GM10248 (cell line): ENCODE measurements at regions not wholly inside any gene's neighbourhood (a gene's known extent, or its start where the extent isn't known, plus 50 kb on each side); places are given as distances from the start of the nearest gene placed in this dataset.
"Not testable (repeated sequence)": the region's sequence is repeated elsewhere in the genome, so short reads cannot be mapped to it uniquely, and the experiment has no call there.

ENCODE experiments used
- CTCF ChIA-PET: fragments of 300-600 bp; sonication (Branson Sonifier 250); formaldehyde crosslinking; extraction: SDS; loops from one replicate; lab custom pipeline; 2021; ENCODE audit warnings: antibody characterized with exemption; lab: Yijun Ruan, JAX
- POLR2A ChIA-PET: fragments of 350-650 bp; sonication (Branson Sonifier 250); formaldehyde crosslinking; extraction: SDS; loops from one replicate; lab custom pipeline; 2020; ENCODE audit warnings: antibody characterized with exemption; lab: Yijun Ruan, JAX
- DNase-seq: peaks from one replicate; pipeline ENCODE4 v3.0.0; 2012; ENCODE audit errors: extremely low spot score
- TF ChIP-seq, protein P1 (sequence below): IDR thresholded peaks from 2 replicates; pipeline ENCODE4 v1.5.1; 2012; ENCODE audit warnings: mild to moderate bottlenecking, low read depth; ENCODE audit errors: extremely low read depth, missing control alignments, control extremely low read depth

DNA sequence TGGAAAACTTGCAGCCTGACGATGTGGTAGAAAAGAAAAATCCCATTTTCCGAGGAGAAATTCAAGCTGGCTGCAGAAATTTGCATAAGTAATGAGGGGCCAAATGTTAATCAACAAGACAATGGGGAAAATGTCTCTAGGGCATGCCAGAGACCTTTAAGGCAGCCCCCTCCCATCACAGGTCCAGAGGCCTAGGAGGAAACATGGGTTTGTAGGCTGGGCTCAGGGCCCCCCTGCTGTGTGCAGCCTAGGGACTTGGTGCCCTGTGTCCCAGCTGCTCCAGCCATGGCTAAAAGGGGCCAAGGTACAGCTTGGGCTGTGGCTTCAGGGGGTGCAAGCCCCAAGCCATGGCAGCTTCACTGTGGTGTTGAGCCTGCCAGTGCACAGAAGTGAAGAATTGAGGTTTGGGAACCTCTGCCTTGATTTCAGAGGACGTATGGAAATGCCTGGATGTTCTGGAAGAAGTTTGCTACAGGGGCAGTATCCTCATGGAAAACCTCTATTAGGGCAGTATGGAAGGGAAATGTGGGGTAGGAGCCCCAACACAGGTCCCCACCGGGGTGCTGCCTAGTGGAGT is 75.9 kb upstream of the CADPS start:
- TF ChIP-seq, protein P1, sequence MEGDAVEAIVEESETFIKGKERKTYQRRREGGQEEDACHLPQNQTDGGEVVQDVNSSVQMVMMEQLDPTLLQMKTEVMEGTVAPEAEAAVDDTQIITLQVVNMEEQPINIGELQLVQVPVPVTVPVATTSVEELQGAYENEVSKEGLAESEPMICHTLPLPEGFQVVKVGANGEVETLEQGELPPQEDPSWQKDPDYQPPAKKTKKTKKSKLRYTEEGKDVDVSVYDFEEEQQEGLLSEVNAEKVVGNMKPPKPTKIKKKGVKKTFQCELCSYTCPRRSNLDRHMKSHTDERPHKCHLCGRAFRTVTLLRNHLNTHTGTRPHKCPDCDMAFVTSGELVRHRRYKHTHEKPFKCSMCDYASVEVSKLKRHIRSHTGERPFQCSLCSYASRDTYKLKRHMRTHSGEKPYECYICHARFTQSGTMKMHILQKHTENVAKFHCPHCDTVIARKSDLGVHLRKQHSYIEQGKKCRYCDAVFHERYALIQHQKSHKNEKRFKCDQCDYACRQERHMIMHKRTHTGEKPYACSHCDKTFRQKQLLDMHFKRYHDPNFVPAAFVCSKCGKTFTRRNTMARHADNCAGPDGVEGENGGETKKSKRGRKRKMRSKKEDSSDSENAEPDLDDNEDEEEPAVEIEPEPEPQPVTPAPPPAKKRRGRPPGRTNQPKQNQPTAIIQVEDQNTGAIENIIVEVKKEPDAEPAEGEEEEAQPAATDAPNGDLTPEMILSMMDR = no peak
- DNase-seq = no peak
- POLR2A ChIA-PET = no interaction called here
- CTCF ChIA-PET = no interaction called here

DNA sequence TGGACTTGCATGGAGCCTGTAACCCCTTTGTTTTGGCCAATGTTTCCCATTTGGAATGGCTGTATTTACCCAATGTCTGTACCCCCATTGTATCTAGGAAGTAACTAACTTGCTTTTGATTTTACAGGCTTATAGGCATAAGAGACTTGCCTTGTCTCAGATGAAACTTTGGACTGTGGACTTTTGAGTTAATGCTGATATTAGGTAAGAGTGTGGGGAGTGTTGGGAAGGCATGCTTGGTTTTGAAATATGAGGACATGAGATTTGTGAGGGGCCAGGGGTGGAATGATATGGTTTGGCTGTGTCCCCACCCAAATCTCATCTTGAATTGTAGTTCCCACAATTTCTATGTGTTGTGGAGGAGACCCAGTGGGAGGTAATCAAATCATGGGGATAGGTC is 76.7 kb upstream of the CADPS start:
- CTCF ChIA-PET, DNase-seq, POLR2A ChIA-PET: not testable (repeated sequence)

DNA sequence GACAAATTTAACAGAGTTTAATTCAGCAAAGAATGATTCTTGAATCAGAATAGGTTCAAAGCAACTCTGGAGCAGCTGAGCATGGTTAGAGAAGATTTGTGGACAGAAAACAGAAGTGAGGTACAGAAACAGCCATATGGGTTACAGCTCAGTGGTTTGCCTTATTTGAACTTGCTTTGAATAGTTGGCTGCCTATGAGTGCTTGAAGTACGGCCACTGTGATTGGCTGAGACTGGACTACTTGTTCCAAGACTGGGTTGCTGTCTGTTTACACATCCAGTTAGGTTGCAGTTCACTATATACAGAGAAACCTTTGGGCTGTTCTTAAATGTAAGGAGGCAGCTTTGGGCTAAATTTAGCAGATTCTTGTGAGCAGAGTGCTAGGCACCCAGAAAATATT is 79.4 kb upstream of the CADPS start:
- TF ChIP-seq, protein P1 = no peak
- CTCF ChIA-PET = interaction anchor here (0.7 to 1.3 kb wide), 3 partner anchors 15 to 21 kb away, joined by 3 read pairs; no protein-coding TSS in a partner anchor
- no peak for DNase-seq
- POLR2A ChIA-PET = no interaction called here

DNA sequence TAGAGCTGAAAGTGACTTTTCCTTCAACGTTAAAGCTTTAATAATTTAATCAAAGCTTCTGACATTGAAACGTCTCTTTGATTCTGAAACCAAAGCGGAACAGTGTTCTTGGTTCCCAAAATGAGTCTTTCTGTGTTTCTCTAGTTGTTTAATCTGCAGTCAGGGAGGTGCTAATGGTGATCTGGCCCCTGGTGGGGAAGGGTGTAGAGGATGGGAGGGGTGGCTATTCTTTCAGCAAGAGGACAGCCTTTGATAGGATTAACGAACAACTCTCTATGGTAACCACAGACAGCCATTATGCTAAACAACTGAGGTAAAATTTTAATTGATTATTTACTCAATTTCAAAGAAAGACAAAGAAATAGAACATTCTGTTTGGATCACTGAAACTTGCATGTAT is 79.9 kb upstream of the CADPS start:
- TF ChIP-seq, protein P1 = no peak
- DNase-seq = no peak
- POLR2A ChIA-PET = no interaction called here
- CTCF ChIA-PET = interaction anchor here (0.7 kb wide), 1 partner anchor 16 kb away, joined by 3 read pairs; no protein-coding TSS in a partner anchor

DNA sequence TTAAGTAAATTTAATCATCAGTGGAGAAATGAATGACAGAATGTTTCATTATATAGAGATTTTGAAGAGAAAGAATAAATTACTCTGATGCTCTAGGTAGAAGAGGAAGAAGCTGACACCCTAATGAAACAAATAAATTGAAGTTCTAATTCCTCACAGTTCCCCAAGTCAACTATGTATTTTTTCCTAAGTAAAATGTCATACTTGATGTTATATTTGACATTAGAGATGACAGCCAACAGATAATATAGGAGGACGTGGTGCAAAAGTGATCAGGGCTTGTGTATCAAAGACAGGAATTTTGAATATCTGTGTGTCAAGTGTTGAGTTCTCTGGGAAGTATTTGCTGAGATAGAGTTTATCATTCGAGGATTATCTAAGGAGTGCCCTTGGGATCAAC is 81.2 kb upstream of the CADPS start:
- TF ChIP-seq, protein P1 = no peak
- ChIA-PET POLR2A (no interaction called here), CTCF (no interaction called here)
- DNase-seq = no peak

DNA sequence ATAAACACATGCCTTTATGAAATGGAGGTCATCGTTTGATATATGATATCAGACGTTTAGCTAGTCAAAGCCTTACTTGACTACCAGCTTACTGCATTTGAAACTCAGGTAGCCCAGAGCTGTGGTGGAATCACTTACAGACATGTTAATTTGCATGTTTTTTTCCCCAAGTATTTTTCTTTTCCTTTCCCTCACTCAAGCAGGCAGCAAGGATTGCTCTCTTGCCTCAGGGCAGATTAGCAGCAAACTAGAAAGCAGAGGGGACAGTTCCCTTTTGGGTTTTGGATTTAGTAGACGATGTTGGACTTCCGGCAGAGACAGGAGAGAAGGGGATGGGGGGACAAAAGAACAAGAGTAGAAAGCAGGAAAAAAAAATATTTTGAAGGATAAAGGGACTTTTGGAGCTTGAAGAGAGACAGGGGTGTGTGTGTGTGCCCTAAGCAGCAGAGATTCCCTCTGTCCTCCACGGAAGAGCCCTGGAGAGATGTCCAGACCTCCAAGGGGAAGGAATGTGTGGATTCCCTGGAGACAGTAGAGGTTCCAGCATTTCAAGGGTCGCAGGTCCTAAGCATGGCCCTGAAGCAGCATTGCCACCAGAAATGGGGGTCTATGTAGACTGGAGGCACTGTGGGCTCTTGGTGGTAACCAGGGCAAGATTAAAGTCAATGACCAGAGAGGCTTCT is 86.8 kb upstream of the CADPS start:
- TF ChIP-seq, protein P1 = no peak
- ChIA-PET POLR2A (no interaction called here), CTCF (no interaction called here)
- no peak for DNase-seq

DNA sequence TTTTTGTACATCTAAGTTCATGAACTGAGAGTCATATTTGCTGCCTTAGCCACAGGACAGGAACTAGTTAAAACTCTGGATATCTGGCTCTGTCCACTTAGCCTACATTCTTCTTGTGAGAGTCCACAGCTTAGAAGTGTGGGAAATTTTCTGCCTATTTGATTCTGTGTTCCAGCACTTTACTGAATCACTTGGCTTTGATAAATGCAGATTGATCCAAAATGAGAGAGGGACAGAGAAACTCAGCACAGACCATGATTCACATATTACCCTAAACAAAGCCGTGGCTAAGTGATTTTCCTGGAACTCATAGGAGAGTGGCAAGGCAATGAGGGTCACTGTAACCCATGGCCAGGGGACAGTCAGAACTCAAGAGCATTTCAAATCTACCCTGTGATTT is 87.5 kb upstream of the CADPS start:
- POLR2A ChIA-PET = no interaction called here

More for the DNA sequence above, 87.5 kb upstream of the CADPS start:
- CTCF ChIA-PET = no interaction called here
- TF ChIP-seq, protein P1 = no peak
- no peak for DNase-seq
